ENCODE measurements at regions not wholly inside any gene's neighbourhood (a gene's known extent, or its start where the extent isn't known, plus 50 kb on each side); places are given as distances from the start of the nearest gene placed in this dataset.
A peak's percentile ranks its signal among the peaks of the same experiment; 100 is the strongest.

DNA sequence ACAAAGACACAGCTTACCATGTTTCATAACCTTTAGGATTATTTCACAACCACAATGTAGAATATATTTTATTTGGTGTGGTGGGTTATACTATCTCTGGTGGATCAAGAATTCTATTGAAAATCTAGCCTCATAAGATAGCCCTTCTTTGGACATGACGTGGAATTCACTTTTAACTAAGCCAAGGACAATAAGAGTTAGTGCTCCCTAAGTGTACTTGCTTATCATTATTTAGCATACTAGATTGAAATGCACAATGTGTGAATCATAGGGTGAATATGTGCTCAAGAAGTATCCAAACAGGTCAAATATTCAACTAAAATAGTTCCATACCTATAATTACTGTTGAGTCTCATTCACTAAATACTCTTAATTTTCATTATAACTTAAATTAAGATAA, 1179.5 kb upstream of the GOT2 start:
- TF ChIP-seq, protein P1, sequence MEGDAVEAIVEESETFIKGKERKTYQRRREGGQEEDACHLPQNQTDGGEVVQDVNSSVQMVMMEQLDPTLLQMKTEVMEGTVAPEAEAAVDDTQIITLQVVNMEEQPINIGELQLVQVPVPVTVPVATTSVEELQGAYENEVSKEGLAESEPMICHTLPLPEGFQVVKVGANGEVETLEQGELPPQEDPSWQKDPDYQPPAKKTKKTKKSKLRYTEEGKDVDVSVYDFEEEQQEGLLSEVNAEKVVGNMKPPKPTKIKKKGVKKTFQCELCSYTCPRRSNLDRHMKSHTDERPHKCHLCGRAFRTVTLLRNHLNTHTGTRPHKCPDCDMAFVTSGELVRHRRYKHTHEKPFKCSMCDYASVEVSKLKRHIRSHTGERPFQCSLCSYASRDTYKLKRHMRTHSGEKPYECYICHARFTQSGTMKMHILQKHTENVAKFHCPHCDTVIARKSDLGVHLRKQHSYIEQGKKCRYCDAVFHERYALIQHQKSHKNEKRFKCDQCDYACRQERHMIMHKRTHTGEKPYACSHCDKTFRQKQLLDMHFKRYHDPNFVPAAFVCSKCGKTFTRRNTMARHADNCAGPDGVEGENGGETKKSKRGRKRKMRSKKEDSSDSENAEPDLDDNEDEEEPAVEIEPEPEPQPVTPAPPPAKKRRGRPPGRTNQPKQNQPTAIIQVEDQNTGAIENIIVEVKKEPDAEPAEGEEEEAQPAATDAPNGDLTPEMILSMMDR (conservative IDR thresholded peaks at IDR 0.05; ENCODE audit: control insufficient read depth, insufficient read depth, low read depth, low read length) = no peak
- no peak overlapping the region for H3K4me3 ChIP-seq (ENCODE audit: control insufficient read depth, low read depth, low read length)
- no peak for DNase-seq (ENCODE audit: low read depth)

DNA sequence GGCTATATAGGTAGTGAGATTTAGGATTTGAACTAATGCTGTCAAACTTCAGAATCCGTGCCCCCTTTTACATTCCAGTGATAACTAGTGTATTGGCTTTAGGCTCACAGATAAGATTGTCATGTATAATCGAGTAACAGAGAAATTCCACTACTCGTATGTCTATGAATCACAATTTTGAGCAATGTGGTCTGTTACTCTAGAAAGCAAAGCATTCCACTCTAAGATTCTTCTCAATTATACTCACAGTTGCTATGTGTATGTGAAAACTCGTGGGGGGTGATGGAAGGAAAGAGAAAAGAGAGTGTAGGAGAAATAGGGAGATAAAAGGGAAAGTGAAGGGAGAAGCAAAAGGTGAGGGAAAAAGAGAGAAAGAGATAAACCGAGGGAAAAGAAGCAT, 1175.1 kb upstream of the GOT2 start:
- TF ChIP-seq, protein P1 (conservative IDR thresholded peaks at IDR 0.05; ENCODE audit: control insufficient read depth, insufficient read depth, low read depth, low read length) = no peak
- DNase-seq (ENCODE audit: low read depth) = no peak
- H3K4me3 ChIP-seq (ENCODE audit: control insufficient read depth, low read depth, low read length) = no peak overlapping the region

DNA sequence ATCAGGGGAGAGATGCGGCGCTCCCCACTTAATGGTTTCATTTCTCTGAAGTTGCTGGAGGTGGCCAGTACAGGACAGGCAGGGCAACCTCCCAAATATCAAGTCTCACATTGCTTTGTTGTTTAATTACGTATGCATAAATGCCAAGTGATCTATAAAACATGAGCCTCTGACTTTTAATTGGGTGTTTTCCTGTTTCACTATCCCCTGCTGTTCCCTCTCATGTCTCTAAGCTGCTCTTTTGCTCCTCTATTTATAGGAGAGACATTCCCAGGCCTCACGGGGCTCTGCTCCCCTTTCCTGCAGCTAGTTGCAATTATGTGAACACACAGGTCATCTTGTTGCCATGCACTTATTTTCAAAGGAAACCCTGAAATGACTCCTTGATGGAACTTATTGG, 1173.5 kb upstream of the GOT2 start:
- H3K4me3 ChIP-seq (ENCODE audit: control insufficient read depth, low read depth, low read length) = no peak overlapping the region
- no peak for DNase-seq (ENCODE audit: low read depth)
- TF ChIP-seq, protein P1 (conservative IDR thresholded peaks at IDR 0.05; ENCODE audit: control insufficient read depth, insufficient read depth, low read depth, low read length) = no peak

DNA sequence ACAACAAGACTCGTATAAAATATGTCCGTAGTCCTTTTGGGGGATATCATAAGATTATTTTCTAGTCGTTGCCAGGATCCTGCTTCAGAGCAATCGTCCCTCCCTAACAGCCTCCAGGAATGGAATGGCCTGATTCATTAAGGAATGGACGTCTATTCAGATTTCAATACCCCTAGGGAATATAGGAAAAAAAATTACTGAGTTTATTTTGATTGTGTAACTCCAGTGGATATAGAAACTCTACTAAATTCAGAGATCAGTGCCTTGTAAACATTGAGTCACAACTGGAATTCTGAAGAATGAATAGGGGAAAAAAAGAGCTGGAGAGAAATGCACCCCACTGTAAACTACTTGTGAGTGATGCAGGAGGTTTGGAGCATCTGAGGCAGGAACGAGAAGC, 1171.5 kb upstream of the GOT2 start:
- TF ChIP-seq, protein P1 (conservative IDR thresholded peaks at IDR 0.05; ENCODE audit: control insufficient read depth, insufficient read depth, low read depth, low read length) = no peak
- DNase-seq (ENCODE audit: low read depth) = peak; percentile 73
- H3K4me3 ChIP-seq (ENCODE audit: control insufficient read depth, low read depth, low read length) = no peak overlapping the region

DNA sequence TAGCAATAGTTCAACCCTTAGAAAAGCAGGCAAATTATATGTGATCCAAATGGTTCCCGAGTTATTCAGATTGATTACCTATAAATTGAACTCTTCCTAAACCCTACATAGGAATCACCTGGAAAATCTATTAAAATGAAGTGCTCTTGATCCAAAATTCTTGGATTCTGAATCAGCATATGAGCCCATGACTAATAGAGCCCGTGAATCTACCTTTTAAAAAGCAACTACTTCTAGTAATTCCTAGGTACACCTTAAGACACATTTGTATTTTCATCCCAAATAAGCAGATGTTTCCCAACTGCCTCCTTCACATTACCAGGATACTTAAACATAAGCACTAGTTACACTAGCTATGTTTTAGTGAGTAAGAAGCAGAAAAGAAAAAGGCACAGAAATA, 1171.0 kb upstream of the GOT2 start:
- no peak overlapping the region for H3K4me3 ChIP-seq (ENCODE audit: control insufficient read depth, low read depth, low read length)
- TF ChIP-seq, protein P1 (conservative IDR thresholded peaks at IDR 0.05; ENCODE audit: control insufficient read depth, insufficient read depth, low read depth, low read length) = no peak
- no peak for DNase-seq (ENCODE audit: low read depth)

DNA sequence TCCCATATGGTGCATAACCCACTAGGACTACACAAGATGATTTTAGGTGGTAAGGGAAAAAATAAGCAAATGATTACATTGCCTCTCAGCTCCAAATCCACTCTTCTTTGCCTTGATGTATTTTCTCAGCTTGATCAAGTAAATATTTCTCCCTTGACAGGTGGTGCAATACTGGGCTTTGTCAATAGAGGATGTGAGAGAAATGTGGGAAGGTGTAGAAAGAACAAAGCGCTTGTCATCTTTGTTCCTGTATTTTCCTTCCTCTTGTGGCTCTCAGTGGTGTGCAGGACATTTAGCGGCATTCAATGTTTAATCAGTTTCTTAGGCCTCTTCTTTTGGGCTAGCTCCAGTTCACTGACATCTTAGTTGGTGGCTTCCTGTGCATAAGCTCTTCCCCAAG, 1165.8 kb upstream of the GOT2 start:
- TF ChIP-seq, protein P1 (conservative IDR thresholded peaks at IDR 0.05; ENCODE audit: control insufficient read depth, insufficient read depth, low read depth, low read length) = no peak
- no peak overlapping the region for H3K4me3 ChIP-seq (ENCODE audit: control insufficient read depth, low read depth, low read length)
- no peak for DNase-seq (ENCODE audit: low read depth)

DNA sequence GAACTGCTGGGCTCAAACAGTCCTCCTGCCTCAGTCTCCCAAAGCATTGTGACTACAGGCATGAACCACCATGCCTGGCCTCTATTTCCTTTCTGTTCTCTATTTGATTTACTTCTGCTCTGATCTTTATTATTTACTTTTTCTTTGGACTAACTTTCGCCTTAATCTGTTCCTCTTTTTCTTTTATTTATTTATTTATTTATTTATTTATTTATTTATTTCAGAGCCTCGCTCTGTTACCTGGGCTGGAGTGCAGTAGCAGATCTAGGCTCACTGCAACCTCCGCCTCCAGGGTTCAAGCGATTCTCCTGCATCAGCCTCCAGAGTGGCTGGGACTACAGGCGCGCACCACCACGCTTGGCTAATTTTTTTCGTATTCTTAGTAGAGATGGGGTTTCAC, 1158.3 kb upstream of the GOT2 start:
- no peak overlapping the region for H3K4me3 ChIP-seq (ENCODE audit: control insufficient read depth, low read depth, low read length)
- DNase-seq (ENCODE audit: low read depth) = no peak
- TF ChIP-seq, protein P1 (conservative IDR thresholded peaks at IDR 0.05; ENCODE audit: control insufficient read depth, insufficient read depth, low read depth, low read length) = no peak
